HUES6 (cell line): ENCODE measurements at regions not wholly inside any gene's neighbourhood (a gene's known extent, or its start where the extent isn't known, plus 50 kb on each side); places are given as distances from the start of the nearest gene placed in this dataset.

ENCODE experiments used
- H3K27ac ChIP-seq: 2 replicates; pipeline ENCODE4 v1.7.0; 2013; ENCODE audit warnings: low read depth, mild to moderate bottlenecking, low read length, inconsistent platforms
- H3K27me3 ChIP-seq: 2 replicates; pipeline ENCODE4 v1.6.1; 2013; ENCODE audit warnings: low read length; ENCODE audit not compliant: control insufficient read depth, insufficient read depth
- H3K36me3 ChIP-seq: 2 replicates; pipeline ENCODE4 v1.6.1; 2013; ENCODE audit warnings: low read length; ENCODE audit not compliant: control insufficient read depth, insufficient read depth
- H3K4me1 ChIP-seq: 2 replicates; pipeline ENCODE4 v1.6.1; 2013; ENCODE audit warnings: low read length; ENCODE audit not compliant: control insufficient read depth, insufficient read depth
- H3K4me3 ChIP-seq: 2 replicates; pipeline ENCODE4 v1.5.1; 2013; ENCODE audit warnings: low read depth, low read length
- H3K9ac ChIP-seq: one replicate; pipeline ENCODE4 v1.6.1; 2013; ENCODE audit warnings: mild to moderate bottlenecking, low read length
- H3K9me3 ChIP-seq: 2 replicates; pipeline ENCODE4 v1.6.1; 2013; ENCODE audit warnings: low read depth, low read length; ENCODE audit not compliant: control insufficient read depth, insufficient read depth

DNA sequence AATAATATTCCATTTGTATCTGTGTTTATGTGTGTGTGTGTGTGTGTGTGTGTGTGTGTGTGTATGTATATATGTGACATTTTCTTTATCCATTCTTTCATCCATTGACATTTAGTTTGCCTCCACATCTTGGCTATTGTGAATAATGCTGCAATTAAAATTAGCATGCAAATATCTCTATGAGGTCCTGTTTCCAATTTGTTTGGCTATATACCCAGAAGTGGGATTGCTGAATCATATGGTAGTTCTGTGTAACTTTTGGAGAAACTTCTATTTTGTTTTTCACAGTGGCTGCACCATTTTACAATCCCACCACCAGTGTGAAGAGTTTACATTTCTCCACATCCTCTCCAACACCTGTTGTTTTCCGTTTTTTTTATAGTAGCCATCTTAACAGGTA lies 53.1 kb downstream of the CH25H start:
- no peaks in the 10 kb centered on the region for H3K9me3 ChIP-seq
- no peaks in the 10 kb centered on the region for H3K27me3 ChIP-seq
- H3K4me3 ChIP-seq = no peak overlapping the region
- no peaks in the 10 kb centered on the region for H3K4me1 ChIP-seq
- H3K9ac ChIP-seq = no peak overlapping the region
- no peak overlapping the region for H3K27ac ChIP-seq
- no peaks in the 10 kb centered on the region for H3K36me3 ChIP-seq

DNA sequence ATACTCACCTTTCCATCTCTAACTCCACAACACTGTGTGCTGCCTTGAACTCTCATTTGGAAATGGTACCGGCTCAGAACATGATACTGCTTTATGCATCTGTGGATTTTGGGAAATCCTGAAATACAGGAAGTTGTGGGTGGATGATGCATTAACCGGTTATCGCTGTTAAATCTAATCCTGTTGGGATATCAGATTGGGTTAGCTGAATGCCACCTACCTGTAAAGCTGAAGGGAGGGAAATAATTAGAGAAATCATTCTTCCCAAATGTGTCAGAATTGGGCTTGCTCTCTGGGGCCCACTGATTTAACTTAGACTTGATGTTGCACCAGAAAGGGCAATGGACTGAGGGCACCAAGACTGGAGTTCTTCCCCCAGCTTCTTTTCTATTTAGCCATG lies 54.0 kb downstream of the CH25H start:
- Histone ChIP-seq H3K36me3 (no peaks in the 10 kb centered on the region), H3K27ac (no peak overlapping the region), H3K4me1 (no peaks in the 10 kb centered on the region), H3K27me3 (no peaks in the 10 kb centered on the region), H3K9ac (no peak overlapping the region), H3K4me3 (no peak overlapping the region), H3K9me3 (0 out of 2 replicates have a peak, but pooled peaks cover 4% of the 10 kb centered on the region)

GRCh38 chr10:89151857-89152256 lies 55.3 kb downstream of the CH25H start:
- H3K4me1 ChIP-seq = no peaks in the 10 kb centered on the region

DNA sequence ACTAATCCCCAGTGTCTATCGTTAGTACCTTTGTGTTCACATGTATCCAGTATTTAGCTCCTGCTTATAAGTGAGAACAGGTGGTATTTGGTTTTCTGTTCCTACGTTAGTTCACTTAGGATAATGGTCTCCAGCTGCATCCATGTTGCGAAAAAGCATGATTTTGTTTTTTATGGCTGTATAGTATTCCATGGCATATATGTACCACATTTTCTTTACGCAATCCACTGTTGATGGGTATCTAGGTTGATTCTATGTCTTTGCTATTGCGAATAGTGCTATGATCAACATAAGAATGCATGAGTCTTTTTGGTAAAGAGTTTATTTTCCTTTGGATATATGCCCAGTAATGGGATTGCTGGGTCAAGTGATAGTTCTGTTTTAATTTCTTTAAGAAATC lies 59.1 kb downstream of the CH25H start:
- Histone ChIP-seq H3K9me3 (0 out of 2 replicates have a peak, but pooled peaks cover 6% of the 10 kb centered on the region), H3K9ac (no peak overlapping the region), H3K4me3 (no peak overlapping the region), H3K4me1 (no peaks in the 10 kb centered on the region), H3K27me3 (no peaks in the 10 kb centered on the region), H3K27ac (no peak overlapping the region), H3K36me3 (no peaks in the 10 kb centered on the region)

More at GRCh38 chr10:89151857-89152256, 55.3 kb downstream of the CH25H start:
- no peak overlapping the region for H3K9ac ChIP-seq
- no peaks in the 10 kb centered on the region for H3K36me3 ChIP-seq
- no peaks in the 10 kb centered on the region for H3K27me3 ChIP-seq
- no peak overlapping the region for H3K27ac ChIP-seq
- H3K9me3 ChIP-seq = 0 out of 2 replicates have a peak, but pooled peaks cover 6% of the 10 kb centered on the region
- no peak overlapping the region for H3K4me3 ChIP-seq

GRCh38 chr10:89147256-89147655 lies 59.9 kb downstream of the CH25H start:
- no peak overlapping the region for H3K4me3 ChIP-seq
- no peaks in the 10 kb centered on the region for H3K36me3 ChIP-seq
- H3K4me1 ChIP-seq = no peaks in the 10 kb centered on the region
- no peak overlapping the region for H3K9ac ChIP-seq
- 0 out of 2 replicates have a peak, but pooled peaks cover 6% of the 10 kb centered on the region for H3K9me3 ChIP-seq
- no peak overlapping the region for H3K27ac ChIP-seq
- H3K27me3 ChIP-seq = no peaks in the 10 kb centered on the region

DNA sequence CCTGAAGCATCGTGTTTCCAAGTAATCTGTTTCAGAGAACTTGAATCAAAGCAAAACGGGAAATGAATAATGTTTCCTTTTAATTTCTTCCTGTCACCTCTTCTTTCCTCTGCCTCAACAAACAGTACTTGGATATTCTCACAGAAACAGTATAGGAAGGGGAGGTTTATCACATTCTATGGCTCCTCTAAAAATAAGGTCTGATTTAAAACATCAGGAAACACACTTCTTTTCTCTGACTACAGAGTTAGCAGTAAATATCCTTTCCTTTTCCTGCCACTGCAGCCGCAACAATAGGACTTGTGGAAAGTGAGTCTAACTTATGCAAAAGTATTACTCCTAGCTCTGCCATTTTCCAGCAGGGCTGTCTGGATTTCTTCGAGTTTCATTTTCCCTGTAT lies 62.3 kb downstream of the CH25H start:
- 0 out of 2 replicates have a peak, but pooled peaks cover 6% of the 10 kb centered on the region for H3K9me3 ChIP-seq
- no peaks in the 10 kb centered on the region for H3K27me3 ChIP-seq
- H3K4me3 ChIP-seq = no peak overlapping the region

DNA sequence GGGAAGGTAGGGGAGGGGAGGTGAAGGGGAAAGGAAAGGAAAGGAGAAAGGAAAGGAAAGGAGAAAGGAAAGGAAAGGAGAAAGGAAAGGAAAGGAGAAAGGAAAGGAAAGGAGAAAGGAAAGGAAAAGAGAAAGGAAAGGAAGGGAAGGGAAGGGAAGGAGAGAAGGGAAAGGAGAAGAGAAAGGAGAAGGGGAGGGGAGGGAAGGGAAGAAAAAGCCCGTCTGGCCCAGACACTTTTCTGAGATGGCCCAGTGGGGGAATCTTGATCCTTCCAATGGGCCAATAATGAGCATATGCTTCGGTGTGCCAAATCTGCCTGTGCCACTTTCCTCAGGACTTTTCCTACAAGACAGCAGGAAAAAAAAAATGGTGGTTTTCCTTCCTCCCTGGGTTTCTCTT lies 64.5 kb downstream of the CH25H start:
- Histone ChIP-seq H3K36me3 (no peaks in the 10 kb centered on the region), H3K27ac (no peak overlapping the region), H3K27me3 (no peaks in the 10 kb centered on the region), H3K9ac (no peak overlapping the region), H3K4me1 (no peaks in the 10 kb centered on the region), H3K4me3 (no peak overlapping the region), H3K9me3 (no peaks in the 10 kb centered on the region)

More for the DNA sequence above, 62.3 kb downstream of the CH25H start:
- H3K36me3 ChIP-seq = no peaks in the 10 kb centered on the region
- H3K9ac ChIP-seq = no peak overlapping the region
- no peaks in the 10 kb centered on the region for H3K4me1 ChIP-seq
- H3K27ac ChIP-seq = no peak overlapping the region

- Histone ChIP-seq H3K4me1 (no peaks in the 10 kb centered on the region), H3K27ac (no peak overlapping the region), H3K4me3 (no peak overlapping the region), H3K36me3 (no peaks in the 10 kb centered on the region), H3K27me3 (no peaks in the 10 kb centered on the region), H3K9me3 (no peaks in the 10 kb centered on the region), H3K9ac (no peak overlapping the region)
Measured at GRCh38 chr10:89138755-89139490, 68.2 kb downstream of the CH25H start.

GRCh38 chr10:89134963-89135362 lies 72.2 kb downstream of the CH25H start:
- Histone ChIP-seq H3K9ac (no peak overlapping the region), H3K4me3 (no peak overlapping the region), H3K4me1 (no peaks in the 10 kb centered on the region), H3K9me3 (no peaks in the 10 kb centered on the region), H3K27me3 (no peaks in the 10 kb centered on the region), H3K36me3 (no peaks in the 10 kb centered on the region), H3K27ac (no peak overlapping the region)

GRCh38 chr10:89129911-89130310 lies 77.2 kb downstream of the CH25H start:
- Histone ChIP-seq H3K9ac (no peak overlapping the region), H3K9me3 (no peaks in the 10 kb centered on the region), H3K27me3 (no peaks in the 10 kb centered on the region), H3K4me1 (no peaks in the 10 kb centered on the region), H3K4me3 (no peak overlapping the region), H3K36me3 (no peaks in the 10 kb centered on the region), H3K27ac (no peak overlapping the region)

DNA sequence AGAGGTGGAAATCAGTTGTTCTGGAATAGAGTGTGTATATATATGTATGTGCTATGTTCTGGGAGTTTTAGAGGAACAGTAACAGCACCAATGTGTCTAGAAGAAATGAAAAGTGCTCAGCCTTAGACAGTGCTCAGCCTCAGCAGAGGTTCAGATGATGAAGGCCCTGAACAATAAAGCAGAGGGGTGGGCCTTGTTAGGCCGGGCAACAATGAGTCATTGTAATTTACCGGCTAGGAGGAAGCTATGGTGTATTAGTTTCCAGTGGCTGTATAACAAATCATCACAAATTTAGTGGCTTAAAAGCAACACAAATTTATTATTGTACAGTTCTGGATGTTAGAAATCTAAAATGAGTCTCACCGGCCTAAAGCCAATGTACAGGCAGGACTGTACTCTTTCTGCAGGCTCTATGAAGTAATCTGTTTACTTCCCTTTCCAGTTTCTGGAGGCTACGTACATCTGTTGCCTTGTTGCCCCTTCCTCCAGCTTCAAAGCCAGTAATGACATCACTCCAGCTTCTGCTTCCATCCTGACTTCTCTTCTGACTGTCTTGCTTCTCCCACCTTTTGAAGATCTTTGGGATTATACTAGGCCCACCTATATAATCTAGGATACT lies 84.6 kb downstream of the CH25H start:
- Histone ChIP-seq H3K27ac (no peak overlapping the region), H3K9me3 (no peaks in the 10 kb centered on the region), H3K9ac (no peak overlapping the region), H3K4me1 (no peaks in the 10 kb centered on the region), H3K27me3 (no peaks in the 10 kb centered on the region), H3K4me3 (no peak overlapping the region), H3K36me3 (no peaks in the 10 kb centered on the region)
